Thyroid gland (tissue), 4 donors: ENCODE measurements at regions not wholly inside any gene's neighbourhood (a gene's known extent, or its start where the extent isn't known, plus 50 kb on each side); places are given as distances from the start of the nearest gene placed in this dataset.

Experiments
- POLR2A ChIP-seq, 2 donors: fragments of 450-650 bp; IDR thresholded peaks; one replicate each; pipeline ENCODE4 v1.6.1; 2017; ENCODE audit warnings: antibody characterized with exemption in 2 of 2, mild to moderate bottlenecking in 2 of 2, moderate library complexity in 1 of 2
- TF ChIP-seq, protein P1 (sequence below), 6 experiments: fragments of 200-600 bp in 3 of 6; fragments of 450-650 bp in 3 of 6; sonication (generic) in 3 of 6; IDR thresholded peaks; one replicate each; pipeline ENCODE4 v1.5.1; 2016 to 2019; ENCODE audit warnings: antibody characterized with exemption in 6 of 6, mild to moderate bottlenecking in 2 of 6, inconsistent platforms in 1 of 6, moderate library complexity in 1 of 6

DNA sequence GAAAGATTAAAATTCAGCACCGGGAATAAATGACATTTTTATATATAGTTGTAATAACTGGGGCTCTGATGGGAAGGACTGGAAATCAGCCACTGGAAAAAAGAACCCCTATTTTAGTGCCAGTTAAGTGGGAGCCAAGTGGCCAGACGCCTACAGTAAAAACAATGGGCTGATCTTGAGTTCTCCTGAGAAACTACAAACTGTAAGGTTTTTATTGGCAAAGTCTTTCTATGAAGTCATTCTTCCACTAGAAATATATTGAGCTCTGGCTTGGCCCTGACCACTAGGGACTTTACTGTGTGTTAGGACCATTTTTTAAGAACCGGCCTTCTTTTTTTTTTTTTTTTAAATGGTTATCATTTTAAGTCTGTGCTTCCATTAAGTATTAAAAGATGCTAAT, 79.6 kb downstream of the ZNF22 start:
- TF ChIP-seq POLR2A (IDR thresholded peaks at IDR 0.05), result no peak
- TF ChIP-seq, protein P1, sequence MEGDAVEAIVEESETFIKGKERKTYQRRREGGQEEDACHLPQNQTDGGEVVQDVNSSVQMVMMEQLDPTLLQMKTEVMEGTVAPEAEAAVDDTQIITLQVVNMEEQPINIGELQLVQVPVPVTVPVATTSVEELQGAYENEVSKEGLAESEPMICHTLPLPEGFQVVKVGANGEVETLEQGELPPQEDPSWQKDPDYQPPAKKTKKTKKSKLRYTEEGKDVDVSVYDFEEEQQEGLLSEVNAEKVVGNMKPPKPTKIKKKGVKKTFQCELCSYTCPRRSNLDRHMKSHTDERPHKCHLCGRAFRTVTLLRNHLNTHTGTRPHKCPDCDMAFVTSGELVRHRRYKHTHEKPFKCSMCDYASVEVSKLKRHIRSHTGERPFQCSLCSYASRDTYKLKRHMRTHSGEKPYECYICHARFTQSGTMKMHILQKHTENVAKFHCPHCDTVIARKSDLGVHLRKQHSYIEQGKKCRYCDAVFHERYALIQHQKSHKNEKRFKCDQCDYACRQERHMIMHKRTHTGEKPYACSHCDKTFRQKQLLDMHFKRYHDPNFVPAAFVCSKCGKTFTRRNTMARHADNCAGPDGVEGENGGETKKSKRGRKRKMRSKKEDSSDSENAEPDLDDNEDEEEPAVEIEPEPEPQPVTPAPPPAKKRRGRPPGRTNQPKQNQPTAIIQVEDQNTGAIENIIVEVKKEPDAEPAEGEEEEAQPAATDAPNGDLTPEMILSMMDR (IDR thresholded peaks at IDR 0.05), result peak in 2 of 6 experiments; percentile 39 to 40
